ENCODE measurements at regions not wholly inside any gene's neighbourhood (a gene's known extent, or its start where the extent isn't known, plus 50 kb on each side); places are given as distances from the start of the nearest gene placed in this dataset.

DNA sequence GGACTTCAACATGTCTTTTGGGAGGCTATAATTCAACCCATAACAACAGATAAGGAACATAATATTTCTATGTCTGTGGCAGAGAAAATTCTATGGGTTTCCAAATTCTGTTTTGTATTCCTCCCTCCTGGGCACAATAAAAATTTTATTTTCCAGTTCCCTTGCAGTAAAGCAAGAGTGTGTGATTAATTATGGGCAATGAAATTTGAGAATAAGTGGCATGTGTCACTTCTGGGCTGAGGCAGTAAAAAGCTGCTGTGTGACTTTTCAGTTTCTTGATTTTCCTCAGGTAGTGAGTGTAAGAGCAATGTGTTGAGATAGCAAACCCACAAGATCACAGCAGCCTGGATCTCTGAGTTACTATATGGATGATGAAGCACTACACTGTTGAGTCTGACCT lies 216.4 kb downstream of the MEIS1 start:
- DNase-seq (ENCODE audit: low spot score, unreplicated experiment): no peak
- TF ChIP-seq, protein P1, sequence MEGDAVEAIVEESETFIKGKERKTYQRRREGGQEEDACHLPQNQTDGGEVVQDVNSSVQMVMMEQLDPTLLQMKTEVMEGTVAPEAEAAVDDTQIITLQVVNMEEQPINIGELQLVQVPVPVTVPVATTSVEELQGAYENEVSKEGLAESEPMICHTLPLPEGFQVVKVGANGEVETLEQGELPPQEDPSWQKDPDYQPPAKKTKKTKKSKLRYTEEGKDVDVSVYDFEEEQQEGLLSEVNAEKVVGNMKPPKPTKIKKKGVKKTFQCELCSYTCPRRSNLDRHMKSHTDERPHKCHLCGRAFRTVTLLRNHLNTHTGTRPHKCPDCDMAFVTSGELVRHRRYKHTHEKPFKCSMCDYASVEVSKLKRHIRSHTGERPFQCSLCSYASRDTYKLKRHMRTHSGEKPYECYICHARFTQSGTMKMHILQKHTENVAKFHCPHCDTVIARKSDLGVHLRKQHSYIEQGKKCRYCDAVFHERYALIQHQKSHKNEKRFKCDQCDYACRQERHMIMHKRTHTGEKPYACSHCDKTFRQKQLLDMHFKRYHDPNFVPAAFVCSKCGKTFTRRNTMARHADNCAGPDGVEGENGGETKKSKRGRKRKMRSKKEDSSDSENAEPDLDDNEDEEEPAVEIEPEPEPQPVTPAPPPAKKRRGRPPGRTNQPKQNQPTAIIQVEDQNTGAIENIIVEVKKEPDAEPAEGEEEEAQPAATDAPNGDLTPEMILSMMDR (IDR thresholded peaks at IDR 0.05; ENCODE audit: unreplicated experiment): no peak
- Mint-ChIP-seq H3K27me3 (no peaks in the 10 kb centered on the region), H3K36me3 (ENCODE audit: insufficient read depth) (peaks cover 23% of the 10 kb centered on the region), H3K9me3 (ENCODE audit: low read depth) (peaks cover 26% of the 10 kb centered on the region), H3K27ac (no peak overlapping the region), H3K4me3 (ENCODE audit: low read depth) (no peak overlapping the region), H3K4me1 (ENCODE audit: low read depth) (peaks cover 4% of the 10 kb centered on the region)

DNA sequence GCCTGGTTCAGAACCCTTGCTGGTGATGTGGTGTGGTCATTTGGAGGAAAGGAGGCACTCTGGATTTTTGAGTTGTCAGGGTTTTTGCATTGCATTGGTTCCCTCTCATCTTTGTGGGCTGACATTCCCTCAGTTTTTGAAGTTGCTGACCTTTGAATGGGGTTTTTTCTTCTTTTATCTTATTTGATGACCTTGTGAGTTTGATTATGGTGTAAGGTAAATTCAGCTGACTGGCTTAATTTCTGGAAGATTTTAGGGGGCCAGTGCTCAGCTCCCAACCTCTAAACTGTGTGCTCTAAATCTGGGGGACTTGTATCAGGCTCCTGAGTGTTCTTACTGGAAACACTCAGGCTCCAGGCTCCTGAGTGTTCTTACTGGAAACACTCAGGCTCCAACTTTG lies 225.9 kb downstream of the MEIS1 start:
- H3K27me3 Mint-ChIP-seq: no peaks in the 10 kb centered on the region
- TF ChIP-seq, protein P1 (IDR thresholded peaks at IDR 0.05; ENCODE audit: unreplicated experiment): no peak
- DNase-seq (ENCODE audit: low spot score, unreplicated experiment): no peak
- H3K4me1 Mint-ChIP-seq (ENCODE audit: low read depth): no peaks in the 10 kb centered on the region
- H3K9me3 Mint-ChIP-seq (ENCODE audit: low read depth): peaks cover 34% of the 10 kb centered on the region
- no peak overlapping the region for H3K4me3 Mint-ChIP-seq (ENCODE audit: low read depth)
- peaks cover 21% of the 10 kb centered on the region for H3K36me3 Mint-ChIP-seq (ENCODE audit: insufficient read depth)
- H3K27ac Mint-ChIP-seq: no peak overlapping the region

DNA sequence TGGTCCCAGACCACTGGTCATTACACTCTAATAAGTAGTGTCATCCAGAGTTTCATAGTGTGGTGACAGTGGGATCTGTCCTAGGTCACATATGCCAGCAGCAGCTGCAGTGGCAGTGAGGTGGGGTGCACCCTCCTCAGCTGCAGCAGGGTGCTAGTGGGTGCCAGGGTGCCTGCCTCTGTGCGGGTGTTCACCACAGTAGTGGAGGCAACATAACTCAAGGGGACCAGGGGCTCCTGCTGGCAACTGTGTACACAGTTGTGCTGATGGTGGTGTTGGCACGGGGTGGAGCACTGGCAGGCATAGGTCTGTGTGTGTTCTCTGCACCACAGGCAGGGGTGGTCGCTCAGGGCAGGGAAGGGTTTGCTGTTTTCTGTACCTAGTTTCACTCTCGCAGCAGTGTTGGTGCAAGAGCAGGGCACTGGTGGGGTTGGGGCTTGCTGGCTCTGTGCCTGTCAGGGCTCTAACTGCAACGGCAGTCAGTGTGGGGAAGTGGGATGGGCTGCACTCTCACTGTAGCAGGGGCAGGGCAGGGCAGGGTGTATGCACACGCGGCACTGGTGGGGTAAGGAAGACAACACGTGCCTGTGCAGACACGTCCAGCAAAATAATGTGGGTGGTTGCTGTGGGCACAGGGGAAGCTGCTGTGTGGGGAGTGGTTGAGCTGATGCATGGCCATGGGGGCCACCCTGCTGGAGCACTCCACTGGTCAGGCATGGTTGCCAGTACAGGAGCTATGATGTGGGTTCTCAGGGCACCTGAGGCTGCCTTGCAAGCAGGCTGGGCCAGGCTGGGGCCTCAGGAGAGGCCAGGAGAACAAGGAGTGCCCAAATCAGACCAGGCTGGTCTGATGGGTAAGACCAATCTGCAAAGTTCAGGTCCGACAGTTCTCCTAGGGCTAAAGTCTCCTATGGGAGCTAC lies 226.6 kb downstream of the MEIS1 start:
- no peak for DNase-seq (ENCODE audit: low spot score, unreplicated experiment)
- TF ChIP-seq, protein P1 (IDR thresholded peaks at IDR 0.05; ENCODE audit: unreplicated experiment): no peak
- no peaks in the 10 kb centered on the region for H3K4me1 Mint-ChIP-seq (ENCODE audit: low read depth)
- H3K4me3 Mint-ChIP-seq (ENCODE audit: low read depth): no peak overlapping the region
- no peaks in the 10 kb centered on the region for H3K27me3 Mint-ChIP-seq
- peaks cover 34% of the 10 kb centered on the region for H3K9me3 Mint-ChIP-seq (ENCODE audit: low read depth)
- H3K36me3 Mint-ChIP-seq (ENCODE audit: insufficient read depth): peaks cover 21% of the 10 kb centered on the region
- H3K27ac Mint-ChIP-seq: no peak overlapping the region

DNA sequence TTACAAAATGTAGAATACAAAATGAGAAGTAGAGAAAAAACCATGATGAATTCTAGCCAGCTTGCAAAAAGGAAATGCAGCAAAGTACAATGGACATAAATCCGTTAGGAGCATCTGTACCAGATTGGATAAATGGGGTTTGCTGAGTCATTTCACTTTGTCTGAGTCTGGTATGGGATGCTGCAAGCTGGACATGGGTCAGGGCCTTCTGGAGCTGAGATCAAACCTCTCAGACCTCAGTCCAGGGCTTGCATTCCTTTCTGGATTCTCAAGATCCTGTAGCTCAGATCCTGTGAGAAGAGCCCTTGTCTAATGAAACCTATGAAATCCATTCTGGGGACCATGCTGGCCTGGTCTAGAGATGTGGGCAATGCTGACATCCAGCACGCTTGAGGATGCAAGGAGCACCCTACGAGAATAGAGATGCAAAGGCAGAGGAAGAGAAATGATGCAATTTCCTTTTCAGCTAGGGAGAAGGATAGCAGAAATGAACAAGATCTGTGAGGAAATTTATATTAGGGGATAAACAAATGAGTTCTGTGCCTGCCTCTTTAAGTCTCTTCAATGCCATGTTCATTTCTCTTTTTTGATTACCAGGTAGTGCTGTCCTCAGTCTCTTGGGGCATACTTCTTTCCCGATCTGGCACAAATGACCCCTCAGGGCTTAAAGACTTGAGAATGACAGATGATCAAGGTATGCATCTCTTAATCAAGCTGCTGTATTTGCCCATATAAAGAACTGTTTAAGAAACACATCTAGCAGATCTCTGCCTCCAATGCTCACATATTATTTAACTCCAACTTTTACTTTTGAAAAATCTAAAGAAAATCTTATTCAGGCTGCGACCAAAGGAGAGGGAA lies 230.4 kb downstream of the MEIS1 start:
- Mint-ChIP-seq H3K4me3 (ENCODE audit: low read depth) (no peak overlapping the region), H3K27me3 (no peaks in the 10 kb centered on the region), H3K36me3 (ENCODE audit: insufficient read depth) (peaks cover 2% of the 10 kb centered on the region), H3K9me3 (ENCODE audit: low read depth) (peaks cover 6% of the 10 kb centered on the region), H3K4me1 (ENCODE audit: low read depth) (peaks cover 6% of the 10 kb centered on the region), H3K27ac (no peak overlapping the region)
- TF ChIP-seq, protein P1 (IDR thresholded peaks at IDR 0.05; ENCODE audit: unreplicated experiment): no peak
- no peak for DNase-seq (ENCODE audit: low spot score, unreplicated experiment)

DNA sequence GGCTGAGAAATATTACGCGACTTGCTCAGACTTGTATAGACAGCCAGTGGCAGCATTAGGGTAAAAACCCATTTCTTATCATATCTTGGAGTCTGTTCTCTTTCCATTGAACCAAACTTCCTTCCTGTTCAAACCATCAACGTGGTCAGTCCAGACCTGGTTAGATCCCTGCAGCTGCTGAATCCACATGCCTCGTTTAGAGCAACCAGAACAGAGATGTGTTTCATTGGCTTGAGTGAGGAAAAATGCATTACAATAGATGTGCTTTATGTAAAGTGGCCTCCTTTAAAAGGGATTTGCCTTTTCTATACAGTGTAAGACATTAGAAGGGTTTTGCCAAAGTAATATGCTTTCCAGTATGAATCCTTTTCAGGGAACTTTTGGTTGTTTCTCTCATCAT lies 232.4 kb downstream of the MEIS1 start:
- Mint-ChIP-seq H3K36me3 (ENCODE audit: insufficient read depth) (peaks cover 2% of the 10 kb centered on the region), H3K9me3 (ENCODE audit: low read depth) (peaks cover 4% of the 10 kb centered on the region), H3K4me3 (ENCODE audit: low read depth) (no peak overlapping the region), H3K27me3 (no peaks in the 10 kb centered on the region), H3K27ac (no peak overlapping the region), H3K4me1 (ENCODE audit: low read depth) (peaks cover 6% of the 10 kb centered on the region)
- TF ChIP-seq, protein P1 (IDR thresholded peaks at IDR 0.05; ENCODE audit: unreplicated experiment): no peak
- no peak for DNase-seq (ENCODE audit: low spot score, unreplicated experiment)
